K562 (cell line): ENCODE measurements at regions not wholly inside any gene's neighbourhood (a gene's known extent, or its start where the extent isn't known, plus 50 kb on each side); places are given as distances from the start of the nearest gene placed in this dataset.

Experiments
- CHCHD3 ChIP-seq: fragments of 250-450 bp; sonication (Bioruptor Pico); IDR thresholded peaks from 2 replicates; pipeline ENCODE4 v2.1.2; 2022; ENCODE audit warnings: mild to moderate bottlenecking
- EP300 ChIP-seq: IDR thresholded peaks from 2 replicates; pipeline ENCODE4 v1.6.1; 2012; ENCODE audit warnings: low read length, improper control_type of control experiment
- EZH2 ChIP-seq: IDR thresholded peaks from 2 replicates; pipeline ENCODE4 v1.6.1; 2012; ENCODE audit warnings: low read depth, mild to moderate bottlenecking, inconsistent platforms, low read length, borderline replicate concordance
- GABPB1 ChIP-seq: sonication (generic); formaldehyde crosslinking; IDR thresholded peaks from 2 replicates; pipeline ENCODE4 v1.8.0; 2022; ENCODE audit warnings: mild to moderate bottlenecking, missing genetic modification reagents
- IRF1 ChIP-seq: sonication (generic); formaldehyde crosslinking; IDR thresholded peaks from 2 replicates; pipeline ENCODE4 v1.8.0; 2022; ENCODE audit warnings: missing genetic modification reagents, mild to moderate bottlenecking, borderline replicate concordance
- JUND ChIP-seq, 2 experiments: IDR thresholded peaks; 2 replicates in 1 of 2; 3 replicates in 1 of 2; pipeline ENCODE4 v1.6.1; 2011; ENCODE audit warnings: borderline replicate concordance in 2 of 2, low read depth in 2 of 2, low read length in 2 of 2, improper control_type of control experiment in 1 of 2, missing biosample characterization in 1 of 2, missing genetic modification characterization in 1 of 2, missing genetic modification reagents in 1 of 2
- NFYB ChIP-seq: IDR thresholded peaks from 2 replicates; pipeline ENCODE4 v1.6.1; 2011; ENCODE audit warnings: mild to moderate bottlenecking, moderate library complexity; ENCODE audit not compliant: insufficient read length; ENCODE audit errors: extremely low read depth
- POLR3A ChIP-seq: IDR thresholded peaks from 2 replicates; pipeline ENCODE4 v1.6.1; 2011; ENCODE audit warnings: borderline replicate concordance, mild to moderate bottlenecking, moderate library complexity; ENCODE audit not compliant: insufficient read length, insufficient read depth; ENCODE audit errors: extremely low read depth
- TF ChIP-seq, protein P1 (sequence below), 2 experiments: IDR thresholded peaks; 2 replicates each; pipeline ENCODE4 v1.6.1; 2011; ENCODE audit warnings: borderline replicate concordance in 1 of 2, control low read depth in 1 of 2, low read depth in 1 of 2, low read length in 1 of 2, mild to moderate bottlenecking in 1 of 2, mixed read lengths in 1 of 2, moderate library complexity in 1 of 2; ENCODE audit not compliant: insufficient read depth in 1 of 2, insufficient read length in 1 of 2, poor library complexity in 1 of 2, severe bottlenecking in 1 of 2; ENCODE audit errors: extremely low read depth in 1 of 2

- no peak for TF ChIP-seq CHCHD3 (CRISPR knock-in tag)
- TF ChIP-seq POLR3A: no peak
- TF ChIP-seq EZH2: no peak
- TF ChIP-seq NFYB: no peak
- no peak for TF ChIP-seq GABPB1 (CRISPR knock-in tag)
- TF ChIP-seq EP300: no peak
- no peak for TF ChIP-seq JUND (IDR thresholded peaks at IDR 0.05; ENCODE audit: borderline replicate concordance, low read depth, low read length)
- TF ChIP-seq JUND (tag; IDR thresholded peaks at IDR 0.05; ENCODE audit: borderline replicate concordance, low read depth, low read length): no peak
- no peak for TF ChIP-seq IRF1 (CRISPR knock-in tag)
- TF ChIP-seq, protein P1, sequence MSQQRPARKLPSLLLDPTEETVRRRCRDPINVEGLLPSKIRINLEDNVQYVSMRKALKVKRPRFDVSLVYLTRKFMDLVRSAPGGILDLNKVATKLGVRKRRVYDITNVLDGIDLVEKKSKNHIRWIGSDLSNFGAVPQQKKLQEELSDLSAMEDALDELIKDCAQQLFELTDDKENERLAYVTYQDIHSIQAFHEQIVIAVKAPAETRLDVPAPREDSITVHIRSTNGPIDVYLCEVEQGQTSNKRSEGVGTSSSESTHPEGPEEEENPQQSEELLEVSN (IDR thresholded peaks at IDR 0.05; ENCODE audit: borderline replicate concordance in 1 of 2, extremely low read depth in 1 of 2, insufficient read depth in 1 of 2, insufficient read length in 1 of 2, low read depth in 1 of 2, low read length in 1 of 2, poor library complexity in 1 of 2, severe bottlenecking in 1 of 2): no peak
Observed at GRCh38 chr10:2301227-2301626, 563.9 kb upstream of the ADARB2 start.
